GM04504 (cell line): ENCODE measurements at regions not wholly inside any gene's neighbourhood (a gene's known extent, or its start where the extent isn't known, plus 50 kb on each side); places are given as distances from the start of the nearest gene placed in this dataset.

Experiments
- DNase-seq: peaks from one replicate; pipeline ENCODE4 v3.0.0-alpha.2; 2012; ENCODE audit warnings: low read depth

DNA sequence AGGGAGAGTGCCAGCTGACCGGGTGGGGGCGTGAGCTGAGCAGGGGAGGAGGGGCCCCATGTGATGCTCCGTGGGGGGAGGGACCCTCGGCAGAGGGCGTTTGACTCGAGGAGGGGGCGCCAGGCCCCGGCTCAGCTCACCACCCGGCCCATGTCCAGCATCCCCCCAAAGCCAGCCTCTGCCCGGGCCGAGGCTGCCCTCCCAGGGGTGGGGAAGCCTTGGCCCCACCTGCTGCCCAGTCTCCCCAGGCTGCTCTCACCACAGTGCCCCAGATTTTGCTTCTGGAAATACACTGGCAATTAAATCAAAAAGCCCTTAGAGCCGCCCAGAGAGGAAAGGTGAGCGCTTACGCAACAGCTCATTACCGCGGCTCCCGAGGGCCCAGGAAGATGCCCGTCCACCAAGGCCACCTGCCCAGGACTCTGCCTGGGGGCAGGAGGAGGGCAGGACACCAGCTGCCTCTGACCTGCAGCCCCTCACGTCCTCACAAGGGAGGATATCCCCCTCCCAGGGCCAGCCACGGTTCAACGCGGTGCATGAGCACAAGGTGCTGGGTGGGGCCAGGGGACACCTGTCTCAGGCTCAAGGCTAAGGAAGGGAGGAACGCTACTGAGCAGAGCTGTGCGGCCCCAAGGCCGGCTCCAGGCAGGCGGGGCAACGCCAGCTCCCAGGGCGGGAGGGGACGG is 70.0 kb upstream of the INPP5A start:
- DNase-seq, result no peak

DNA sequence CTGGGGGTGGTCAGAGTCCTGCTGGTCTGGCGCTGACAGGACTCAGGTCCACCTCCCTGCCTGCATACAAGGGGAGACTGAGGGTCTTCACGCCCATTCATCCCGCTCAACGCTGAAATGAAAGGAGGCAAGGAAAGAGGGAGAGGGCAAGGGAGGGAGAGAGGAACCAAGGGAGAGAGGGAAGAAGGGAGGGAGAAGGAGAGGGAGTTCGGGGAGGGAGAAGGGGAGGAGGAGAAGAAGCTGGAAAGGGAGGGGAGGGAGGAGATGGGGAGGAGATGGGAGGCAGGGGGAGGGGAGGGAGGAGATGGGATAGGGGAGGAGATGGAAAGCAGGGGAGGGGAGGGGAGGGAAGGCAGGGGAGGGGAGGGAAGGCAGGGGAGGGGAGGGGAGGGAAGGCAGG is 69.4 kb upstream of the INPP5A start:
- DNase-seq, result no peak

DNA sequence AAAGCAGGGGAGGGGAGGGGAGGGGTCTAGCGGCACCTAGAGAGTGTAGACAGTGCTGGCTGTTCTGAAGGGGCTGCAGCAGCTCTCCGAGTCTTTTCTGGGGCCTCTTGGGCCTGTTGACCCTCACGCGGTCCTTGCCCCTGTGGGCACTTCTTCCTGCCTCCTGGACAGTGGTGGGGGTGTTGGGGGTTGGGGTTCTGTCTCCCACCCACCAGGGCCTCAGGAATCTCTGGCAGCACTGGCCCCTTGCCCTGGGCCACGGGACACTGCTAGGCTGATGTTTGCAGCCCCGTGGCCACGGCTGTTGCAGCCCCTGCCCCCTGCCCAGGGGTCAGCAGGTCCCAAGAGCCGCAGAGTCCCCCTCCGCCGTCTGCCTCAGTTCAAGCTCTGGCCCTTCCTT is 68.9 kb upstream of the INPP5A start:
- no peak for DNase-seq

DNA sequence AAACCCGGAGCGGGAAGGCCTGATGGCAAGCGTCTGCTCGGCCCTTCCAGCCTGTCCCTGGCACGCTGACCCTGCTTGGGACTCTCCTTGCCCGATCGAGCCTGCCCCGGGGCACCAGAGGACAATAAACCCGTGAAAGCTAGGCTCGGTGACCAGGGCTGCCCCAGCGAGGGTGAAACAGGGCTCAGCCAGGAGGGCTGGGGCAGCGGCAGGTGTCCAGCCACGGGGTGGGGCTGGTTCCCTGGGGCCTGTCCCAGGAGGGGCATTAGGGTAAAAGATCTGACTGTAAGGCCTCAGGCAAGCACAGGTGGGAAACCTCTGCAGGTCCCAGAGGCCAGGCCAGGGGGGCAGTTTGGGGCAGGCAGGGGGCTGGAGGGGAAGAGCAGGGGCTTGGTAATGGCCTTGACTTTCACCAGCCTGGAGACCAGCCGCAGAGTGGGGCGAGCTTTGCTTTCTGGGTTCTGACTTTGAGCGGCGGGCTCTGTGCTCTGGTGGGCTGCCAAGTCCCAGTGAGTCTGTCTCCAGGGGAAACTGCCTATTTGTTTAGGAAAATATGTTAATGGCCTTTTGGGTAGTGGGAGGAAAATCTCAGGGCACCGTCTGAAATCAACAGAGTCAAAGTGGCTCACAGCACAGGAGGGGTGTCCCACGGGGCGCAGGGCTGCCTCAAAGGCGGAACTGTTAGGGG is 68.2 kb upstream of the INPP5A start:
- DNase-seq, result no peak

DNA sequence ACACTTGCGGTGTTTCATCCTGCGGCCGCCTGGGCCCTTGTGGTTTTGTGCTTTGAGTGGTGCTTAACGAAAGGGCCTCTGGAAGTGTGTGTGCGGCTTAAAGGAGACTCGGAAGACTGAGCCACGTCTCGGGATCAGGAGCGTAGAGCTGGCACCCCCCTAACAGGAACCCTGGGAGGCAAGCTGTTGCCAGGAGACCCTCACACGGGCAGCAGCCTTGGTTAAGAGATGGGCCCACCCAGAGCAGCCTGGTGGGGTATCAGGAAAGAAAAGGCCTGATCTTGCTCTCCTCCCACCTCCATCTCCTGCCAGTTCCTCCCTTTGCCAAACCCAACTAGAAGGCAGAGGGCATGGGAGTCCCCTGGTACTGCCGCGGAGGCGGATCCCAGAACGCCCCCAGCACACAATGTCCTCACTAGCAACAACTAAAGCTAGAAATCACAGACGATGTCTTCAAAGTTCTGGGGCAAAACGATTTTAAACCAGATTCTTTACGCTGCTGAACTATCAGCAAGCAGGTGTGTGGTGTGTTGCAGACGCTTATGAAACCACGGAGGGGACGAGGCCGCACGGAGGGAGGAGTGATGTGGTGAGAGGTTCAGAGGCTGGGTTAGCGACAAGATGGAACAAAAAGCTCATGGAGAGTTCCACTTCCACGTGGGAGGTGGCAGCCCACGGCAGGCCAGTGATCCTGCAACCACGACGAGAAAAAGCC is 67.0 kb upstream of the INPP5A start:
- no peak for DNase-seq

DNA sequence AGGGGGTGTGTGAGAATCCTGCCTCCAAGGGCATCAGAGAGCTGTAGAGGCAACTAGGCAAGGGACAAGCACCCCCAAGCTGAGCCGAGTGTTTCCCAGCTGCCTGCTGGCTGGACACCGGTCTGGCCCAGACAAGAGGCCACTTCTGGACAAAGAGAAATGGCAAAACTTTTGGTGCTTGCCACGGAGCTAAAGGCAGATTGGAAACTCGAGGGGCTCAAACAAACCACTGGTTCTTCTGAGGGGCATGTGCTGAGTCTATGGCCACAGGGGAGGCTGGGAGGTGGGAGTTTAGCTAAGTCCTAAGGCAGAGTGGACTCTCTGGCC is 66.5 kb upstream of the INPP5A start:
- no peak for DNase-seq

DNA sequence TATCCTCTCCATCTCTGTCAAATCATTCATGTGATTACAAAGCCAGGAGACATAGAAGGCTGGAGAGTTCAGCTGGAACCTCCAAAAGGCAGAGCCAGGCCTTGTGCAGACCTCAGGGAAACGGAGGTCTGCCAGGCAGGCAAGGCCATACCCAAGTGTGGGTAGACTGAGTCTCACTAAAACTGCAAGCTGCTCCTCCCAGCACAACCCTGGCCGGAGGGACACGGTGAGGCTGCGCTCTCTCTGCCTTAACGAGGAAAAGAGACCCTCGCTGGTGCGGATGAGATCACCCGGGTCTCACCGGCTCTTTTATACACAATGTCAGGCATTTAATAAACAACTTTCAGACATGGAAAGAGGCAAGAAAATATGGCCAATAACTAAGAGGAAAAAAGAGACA is 66.1 kb upstream of the INPP5A start:
- no peak for DNase-seq

DNA sequence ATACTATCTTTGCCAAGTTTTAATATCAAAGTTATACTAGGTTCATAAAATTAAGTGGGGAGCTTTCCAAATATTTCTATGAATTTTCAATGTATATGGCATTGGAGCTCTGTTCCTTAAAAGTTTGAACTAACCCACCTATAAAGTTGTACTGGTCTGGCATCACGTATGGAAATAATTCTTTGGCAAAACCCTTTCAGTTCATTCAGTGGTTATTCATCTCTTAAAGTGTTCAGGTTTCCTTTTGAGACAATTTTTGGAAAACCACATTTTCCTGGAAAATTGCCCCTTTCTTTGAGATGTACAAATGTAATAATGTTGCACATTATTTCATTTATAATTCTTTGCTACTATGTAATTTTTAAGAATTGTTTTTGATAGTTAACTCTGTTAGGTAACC is 62.5 kb upstream of the INPP5A start:
- no peak for DNase-seq

DNA sequence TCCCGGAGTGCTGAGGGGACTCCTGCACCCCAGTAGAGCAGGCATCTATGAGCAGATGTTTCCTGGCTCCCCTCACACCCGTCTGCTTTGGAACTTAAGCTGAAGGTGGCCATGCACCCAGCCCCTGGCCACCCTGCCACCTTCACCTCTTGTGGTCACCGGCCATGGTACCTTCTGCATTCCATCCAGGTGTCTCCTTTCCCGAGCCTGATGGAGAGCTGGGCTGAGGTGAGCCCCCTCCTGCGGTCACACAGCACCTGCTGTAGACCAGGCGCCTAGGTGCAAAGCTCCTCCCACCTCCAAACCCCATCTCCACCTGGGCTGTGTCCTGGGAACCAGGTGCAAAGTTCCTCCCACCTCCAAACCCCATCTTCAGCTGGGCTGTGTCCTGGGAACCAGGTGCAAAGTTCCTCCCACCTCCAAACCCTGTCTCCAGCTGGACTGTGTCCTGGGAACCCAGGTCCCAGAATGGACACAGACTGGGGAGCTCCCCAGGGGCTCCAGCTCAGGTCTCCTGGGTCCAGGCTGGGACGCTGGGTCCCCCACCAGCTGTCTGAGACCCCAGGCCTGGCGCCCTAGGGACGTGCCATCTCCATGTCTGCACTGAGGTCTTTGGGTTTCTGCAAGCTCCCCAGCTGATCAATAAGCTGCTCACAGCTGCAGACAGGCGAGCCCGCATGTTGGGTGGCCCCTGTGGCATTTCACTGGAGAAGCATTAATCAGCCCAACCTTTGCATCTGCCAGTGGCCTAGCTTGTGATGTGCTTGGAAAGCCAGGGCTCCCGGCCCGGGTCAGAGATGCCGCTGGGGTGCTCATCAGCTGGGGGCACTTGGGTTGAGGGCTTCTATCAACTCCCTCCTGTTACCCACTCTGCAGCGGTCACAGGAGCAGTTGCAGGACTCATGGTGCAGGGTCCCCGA is 61.2 kb upstream of the INPP5A start:
- no peak for DNase-seq

DNA sequence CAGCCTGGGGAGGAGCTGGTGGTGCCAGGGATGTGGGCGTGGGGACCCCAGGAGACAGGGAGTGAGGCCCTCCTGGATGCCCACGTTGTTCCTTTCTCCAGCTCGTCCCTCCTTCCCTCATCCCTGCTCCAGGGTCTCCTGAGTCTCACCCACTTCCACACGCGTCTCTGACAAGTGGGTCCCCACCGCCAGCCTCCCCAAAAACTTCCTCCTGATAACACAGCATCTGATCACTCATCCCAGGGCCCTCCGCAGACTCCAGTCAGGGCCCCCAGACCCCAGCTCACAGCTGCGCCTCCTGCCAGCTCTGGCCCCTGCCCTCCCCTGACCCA is 60.6 kb upstream of the INPP5A start:
- no peak for DNase-seq

DNA sequence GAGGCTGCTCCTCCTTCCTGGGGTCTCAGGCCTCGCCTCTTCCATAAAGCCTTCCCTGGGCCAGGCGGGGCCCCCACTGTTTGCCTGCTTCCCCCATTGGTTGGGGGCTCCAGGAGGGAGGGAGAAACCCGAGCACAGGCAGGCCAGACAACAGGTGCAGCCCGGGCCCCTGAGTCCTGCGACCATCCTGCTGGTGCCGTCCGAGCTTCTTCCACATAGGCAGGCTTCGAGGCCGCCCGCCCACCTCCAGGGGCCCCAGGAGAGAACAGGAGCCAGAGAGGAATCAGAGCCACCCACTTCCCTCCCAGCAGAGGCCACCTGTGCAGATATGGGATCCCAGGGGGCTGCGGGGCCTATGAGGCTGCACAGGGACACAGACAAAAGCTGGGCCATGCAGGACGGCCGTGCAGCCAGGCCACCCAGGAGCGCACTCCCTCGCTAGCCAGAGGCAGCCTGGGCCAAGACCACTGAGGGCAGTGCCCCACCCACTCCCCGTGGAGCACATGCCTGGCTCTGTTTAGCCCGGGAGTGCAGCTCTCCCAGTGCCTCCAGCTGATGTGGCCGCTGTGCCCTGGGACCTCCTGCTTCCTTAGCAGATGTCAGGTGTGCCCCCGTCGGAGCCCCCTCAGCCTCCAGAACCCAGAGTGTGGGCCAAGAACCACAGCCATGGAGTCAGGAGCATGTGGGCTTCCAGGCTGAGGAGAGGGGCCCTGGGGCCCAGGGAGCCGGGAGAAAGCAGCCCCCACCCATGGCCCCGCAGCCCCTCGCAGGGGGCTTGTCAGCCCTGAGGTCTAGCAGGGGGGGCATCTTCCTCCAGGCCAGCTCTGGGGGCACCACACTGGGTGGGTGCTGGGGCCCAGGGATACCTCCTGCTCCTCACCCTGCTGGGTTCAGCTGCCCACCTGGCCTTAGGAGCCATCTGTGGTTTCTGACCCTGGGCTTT is 59.9 kb upstream of the INPP5A start:
- DNase-seq, result no peak

DNA sequence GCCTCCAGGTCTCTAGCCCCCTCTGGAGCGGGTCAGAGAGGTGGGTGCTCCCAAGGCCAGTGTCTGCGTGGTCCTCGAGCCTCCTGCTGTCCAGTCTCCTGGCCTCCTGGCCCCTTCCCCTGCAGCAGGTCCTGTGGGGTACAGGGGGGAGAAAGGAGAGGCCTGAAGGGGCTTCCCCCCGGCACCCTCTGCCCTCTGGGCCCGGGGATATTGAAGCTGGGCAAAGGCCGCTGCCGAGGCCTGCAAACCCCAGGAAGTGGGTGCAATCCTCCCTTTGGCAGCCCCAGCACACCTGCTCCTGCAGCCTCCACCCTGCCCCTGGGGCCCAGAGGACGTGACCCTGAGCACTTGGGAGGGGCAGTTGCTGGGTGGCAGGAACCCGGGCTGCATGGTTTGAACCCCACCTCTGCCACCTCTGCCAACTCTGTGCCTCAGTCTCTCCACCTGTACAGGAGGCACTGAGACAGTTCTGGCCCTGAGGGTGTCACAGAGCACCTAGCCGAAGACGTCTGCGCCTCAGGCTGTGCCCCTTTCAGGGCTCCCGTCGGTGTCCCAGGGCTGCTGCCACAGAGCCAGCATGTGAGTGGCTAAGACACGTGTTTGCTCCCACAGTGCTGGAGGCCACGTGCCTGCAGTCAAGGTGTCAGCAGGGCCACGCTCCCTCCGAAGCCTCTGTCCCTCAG is 59.1 kb upstream of the INPP5A start:
- no peak for DNase-seq

DNA sequence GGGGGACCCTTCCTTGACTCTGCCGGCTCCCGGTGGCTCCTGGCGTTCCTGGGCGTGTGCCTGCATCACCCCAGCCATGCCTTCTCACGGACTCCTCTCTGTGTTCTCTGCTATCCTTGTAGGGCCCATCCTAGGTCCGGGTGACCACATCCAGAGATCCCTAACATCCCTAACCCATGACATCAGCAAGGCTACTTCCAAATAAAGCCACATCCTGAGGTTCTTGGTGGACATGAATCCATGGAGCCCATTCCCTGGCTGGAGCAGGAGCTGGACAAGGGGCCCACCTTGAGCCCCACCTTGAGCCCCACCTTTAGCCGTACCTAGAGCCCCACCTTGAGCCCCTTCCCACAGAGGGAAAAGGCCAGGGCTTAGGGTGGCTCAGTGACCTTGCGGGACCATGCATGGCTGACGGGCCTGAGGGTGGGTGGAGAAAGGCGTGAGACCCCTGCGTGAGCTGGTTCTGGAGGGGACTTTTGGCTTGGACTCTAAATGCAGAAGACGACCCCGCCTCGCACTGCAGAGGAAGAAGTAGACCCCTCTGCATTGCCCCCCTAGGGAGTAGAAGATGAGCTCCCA is 58.5 kb upstream of the INPP5A start:
- no peak for DNase-seq

DNA sequence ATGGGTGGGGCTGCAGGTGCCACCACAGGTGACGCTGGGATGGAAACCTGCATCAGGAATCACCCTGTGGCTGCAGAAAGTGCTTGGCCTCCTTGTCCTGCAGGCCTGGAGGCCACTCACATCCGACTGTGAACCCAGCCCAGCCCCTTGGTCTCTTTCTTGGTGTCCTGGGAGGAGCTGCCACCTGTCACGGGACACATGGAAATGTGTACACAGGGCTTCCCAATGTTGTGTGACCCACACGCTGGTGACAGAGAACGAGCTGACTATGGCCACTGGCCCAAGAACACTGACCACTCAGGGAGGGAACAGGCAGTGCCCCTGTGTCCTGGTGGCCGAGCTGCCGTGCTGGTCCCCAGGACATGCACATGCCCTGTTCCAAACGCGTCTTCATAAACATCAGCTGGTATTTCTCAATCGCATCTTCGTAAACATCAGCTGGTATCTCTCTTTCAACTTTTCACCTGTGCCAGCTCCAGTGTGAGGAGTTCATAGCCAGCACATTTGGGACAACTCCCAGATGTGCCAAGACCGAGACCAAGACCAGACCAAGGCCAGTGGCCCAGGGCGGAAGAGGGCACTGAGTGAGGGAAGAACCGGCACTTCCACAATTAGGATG is 57.9 kb upstream of the INPP5A start:
- DNase-seq, result no peak

DNA sequence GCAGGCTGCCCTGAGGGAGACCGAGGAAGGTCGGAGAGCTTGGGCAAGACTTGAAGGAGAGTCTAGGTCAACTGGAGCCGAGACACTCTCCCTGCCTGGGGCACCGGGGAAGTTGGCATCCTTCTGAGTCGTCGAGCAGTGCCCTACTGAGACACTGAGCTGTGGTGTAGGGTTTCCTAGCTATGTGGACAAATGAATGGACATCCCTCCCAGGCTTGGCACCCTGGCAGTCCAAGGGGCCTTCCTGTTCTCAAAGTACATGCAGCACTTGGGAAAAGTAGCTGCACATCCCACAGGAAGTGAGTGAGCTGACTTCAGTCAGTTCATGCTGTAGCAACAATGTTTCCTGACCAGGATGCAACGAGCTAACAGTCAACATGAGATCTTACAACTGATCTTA is 57.2 kb upstream of the INPP5A start:
- DNase-seq, result no peak

DNA sequence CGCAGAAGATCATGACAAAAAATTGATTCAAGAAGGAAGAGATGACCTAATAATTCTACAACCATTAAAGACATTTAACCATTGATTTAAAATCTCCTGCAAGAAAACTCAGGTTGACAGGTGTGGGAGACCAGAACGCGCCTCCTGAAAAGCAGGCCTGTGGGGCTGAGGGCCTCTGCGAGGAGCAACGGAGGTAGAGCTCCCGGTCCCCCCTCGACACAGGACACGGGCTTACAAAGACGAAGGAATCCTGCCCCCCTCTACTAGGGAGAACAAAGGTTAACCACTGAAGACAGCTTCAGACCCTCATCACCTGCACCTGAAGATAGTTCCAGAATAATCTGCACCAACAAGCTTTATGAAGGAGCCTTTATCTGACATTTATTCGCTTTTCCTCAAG is 55.9 kb upstream of the INPP5A start:
- no peak for DNase-seq

DNA sequence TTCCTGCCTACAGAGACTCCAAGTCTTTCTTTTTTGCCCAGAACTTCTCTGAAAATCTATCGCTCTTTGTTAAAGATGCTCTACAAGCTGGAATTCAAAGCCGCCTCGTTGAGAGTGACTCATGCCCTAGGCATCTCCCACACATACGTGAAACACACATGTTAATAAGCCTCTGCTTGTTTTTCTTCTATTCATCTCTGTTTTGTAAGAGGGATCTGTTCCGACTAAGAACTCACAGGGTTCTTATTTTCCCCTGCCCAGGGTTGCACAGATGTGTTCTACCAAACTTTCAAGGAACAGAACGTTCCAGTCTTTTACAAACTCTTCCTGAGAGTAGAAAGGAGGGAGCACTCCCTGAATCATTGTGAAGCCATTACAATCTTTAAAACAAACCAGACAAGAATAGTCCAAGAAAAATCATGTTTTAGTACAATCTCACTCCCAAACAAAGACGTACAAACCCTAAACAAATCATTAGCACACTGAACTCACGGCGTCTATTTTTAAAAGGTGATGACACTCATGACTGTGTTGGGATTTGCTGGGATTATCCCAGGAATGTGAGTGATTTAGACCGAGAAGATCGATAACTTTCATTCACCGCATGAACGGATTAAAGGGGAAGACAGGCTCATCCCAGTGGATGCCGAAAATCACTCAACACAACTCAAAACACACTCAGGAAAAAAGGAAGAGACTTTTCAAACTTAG is 55.3 kb upstream of the INPP5A start:
- DNase-seq, result peak; percentile 30

DNA sequence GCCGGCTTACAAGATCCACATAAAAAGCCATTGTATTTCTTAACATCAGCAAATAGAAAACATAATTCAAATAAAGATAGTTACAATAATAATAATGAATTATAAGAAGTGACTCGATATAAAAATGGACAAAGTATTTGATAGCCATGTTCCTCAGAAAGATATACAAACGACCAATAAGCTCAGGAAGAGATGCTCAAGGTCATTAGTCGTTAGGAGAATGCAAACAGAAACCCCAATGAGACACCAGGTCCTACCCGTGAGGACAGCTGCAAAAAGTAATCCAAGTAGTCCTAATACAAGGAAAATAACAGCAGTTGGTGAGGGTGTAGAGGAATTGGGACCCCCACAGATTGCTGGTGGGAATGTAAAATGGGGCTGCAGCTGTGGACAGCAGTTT is 54.2 kb upstream of the INPP5A start:
- DNase-seq, result no peak

DNA sequence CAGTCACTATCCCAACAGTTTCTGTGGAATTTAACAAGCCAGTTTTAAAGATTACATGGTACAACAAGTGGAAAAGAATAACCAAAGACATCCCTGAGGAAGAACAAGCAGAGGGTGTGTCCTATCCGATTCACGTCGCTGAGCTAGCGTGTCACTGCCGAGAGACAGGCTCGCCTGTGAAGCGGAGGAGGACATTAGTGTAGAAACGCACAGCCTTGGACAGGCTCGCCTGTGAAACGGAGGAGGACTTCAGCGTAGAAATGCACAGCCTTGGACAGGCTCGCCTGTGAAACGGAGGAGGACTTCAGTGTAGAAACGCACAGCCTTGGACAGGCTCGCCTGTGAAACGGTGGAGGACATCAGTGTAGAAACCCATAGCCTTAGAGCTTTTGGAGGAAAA is 52.7 kb upstream of the INPP5A start:
- DNase-seq, result no peak
